A549 (cell line): ENCODE measurements at regions not wholly inside any gene's neighbourhood (a gene's known extent, or its start where the extent isn't known, plus 50 kb on each side); places are given as distances from the start of the nearest gene placed in this dataset.

Experiments
- CTCF ChIP-seq: fragments of >200 bp; sonication (Bioruptor Twin); formaldehyde crosslinking; IDR thresholded peaks from 3 replicates; pipeline ENCODE4 v1.5.1; 2016
- EHMT2 ChIP-seq: fragments of 200-600 bp; sonication (generic); IDR thresholded peaks from 2 replicates; pipeline ENCODE4 v1.6.1; 2016; ENCODE audit warnings: antibody characterized with exemption, low read depth, mild to moderate bottlenecking, moderate library complexity
- EP300 ChIP-seq, 2 experiments: fragments of >200 bp; sonication (Bioruptor Twin); formaldehyde crosslinking; IDR thresholded peaks; 2 replicates in 1 of 2; 3 replicates in 1 of 2; pipeline ENCODE4 v1.6.1; 2016 to 2017
- ESRRA ChIP-seq: fragments of 150-350 bp; IDR thresholded peaks from 2 replicates; pipeline ENCODE4 v1.6.1; 2014; ENCODE audit warnings: mild to moderate bottlenecking, low read length, borderline replicate concordance
- HDAC2 ChIP-seq: fragments of 200-600 bp; sonication (generic); IDR thresholded peaks from 2 replicates; pipeline ENCODE4 v1.6.1; 2016
- HOXA7 ChIP-seq: fragments of 250-450 bp; sonication (Bioruptor Pico); IDR thresholded peaks from 2 replicates; pipeline ENCODE4 v1.5.0; 2020; ENCODE audit warnings: mild to moderate bottlenecking, moderate library complexity
- JUN ChIP-seq, 2 experiments: fragments of >200 bp; sonication (Bioruptor Twin); formaldehyde crosslinking; IDR thresholded peaks; 2 replicates in 1 of 2; 3 replicates in 1 of 2; pipeline ENCODE4 v1.6.1; 2016 to 2017
- KDM1A ChIP-seq: fragments of 200-600 bp; sonication (generic); IDR thresholded peaks from 2 replicates; pipeline ENCODE4 v1.6.1; 2016; ENCODE audit warnings: low read depth, mild to moderate bottlenecking
- KDM5A ChIP-seq: fragments of 200-600 bp; sonication (generic); IDR thresholded peaks from 2 replicates; pipeline ENCODE4 v1.6.1; 2016; ENCODE audit warnings: antibody characterized with exemption, mild to moderate bottlenecking
- POLR2A ChIP-seq: IDR thresholded peaks from 2 replicates; pipeline ENCODE4 v1.6.1; 2012; ENCODE audit warnings: mild to moderate bottlenecking, low read length
- RCOR1 ChIP-seq: fragments of 150-350 bp; IDR thresholded peaks from 2 replicates; pipeline ENCODE4 v1.6.1; 2014; ENCODE audit warnings: antibody characterized with exemption, low read length, low read depth
- TF ChIP-seq, protein P1 (sequence below): fragments of 200-600 bp; sonication (generic); IDR thresholded peaks from 2 replicates; pipeline ENCODE4 v1.6.1; 2016; ENCODE audit warnings: antibody characterized with exemption, mild to moderate bottlenecking, moderate library complexity
- TF ChIP-seq, protein P2 (sequence below): IDR thresholded peaks from 2 replicates; pipeline ENCODE4 v1.6.1; 2012

- no peak for TF ChIP-seq EHMT2
- no peak for TF ChIP-seq CTCF
- no peak for TF ChIP-seq KDM5A
- no peak for TF ChIP-seq ESRRA
- no peak for TF ChIP-seq POLR2A
- TF ChIP-seq HOXA7 (CRISPR knock-in tag): no peak
- no peak for TF ChIP-seq JUN (IDR thresholded peaks at IDR 0.05)
- TF ChIP-seq, protein P1, sequence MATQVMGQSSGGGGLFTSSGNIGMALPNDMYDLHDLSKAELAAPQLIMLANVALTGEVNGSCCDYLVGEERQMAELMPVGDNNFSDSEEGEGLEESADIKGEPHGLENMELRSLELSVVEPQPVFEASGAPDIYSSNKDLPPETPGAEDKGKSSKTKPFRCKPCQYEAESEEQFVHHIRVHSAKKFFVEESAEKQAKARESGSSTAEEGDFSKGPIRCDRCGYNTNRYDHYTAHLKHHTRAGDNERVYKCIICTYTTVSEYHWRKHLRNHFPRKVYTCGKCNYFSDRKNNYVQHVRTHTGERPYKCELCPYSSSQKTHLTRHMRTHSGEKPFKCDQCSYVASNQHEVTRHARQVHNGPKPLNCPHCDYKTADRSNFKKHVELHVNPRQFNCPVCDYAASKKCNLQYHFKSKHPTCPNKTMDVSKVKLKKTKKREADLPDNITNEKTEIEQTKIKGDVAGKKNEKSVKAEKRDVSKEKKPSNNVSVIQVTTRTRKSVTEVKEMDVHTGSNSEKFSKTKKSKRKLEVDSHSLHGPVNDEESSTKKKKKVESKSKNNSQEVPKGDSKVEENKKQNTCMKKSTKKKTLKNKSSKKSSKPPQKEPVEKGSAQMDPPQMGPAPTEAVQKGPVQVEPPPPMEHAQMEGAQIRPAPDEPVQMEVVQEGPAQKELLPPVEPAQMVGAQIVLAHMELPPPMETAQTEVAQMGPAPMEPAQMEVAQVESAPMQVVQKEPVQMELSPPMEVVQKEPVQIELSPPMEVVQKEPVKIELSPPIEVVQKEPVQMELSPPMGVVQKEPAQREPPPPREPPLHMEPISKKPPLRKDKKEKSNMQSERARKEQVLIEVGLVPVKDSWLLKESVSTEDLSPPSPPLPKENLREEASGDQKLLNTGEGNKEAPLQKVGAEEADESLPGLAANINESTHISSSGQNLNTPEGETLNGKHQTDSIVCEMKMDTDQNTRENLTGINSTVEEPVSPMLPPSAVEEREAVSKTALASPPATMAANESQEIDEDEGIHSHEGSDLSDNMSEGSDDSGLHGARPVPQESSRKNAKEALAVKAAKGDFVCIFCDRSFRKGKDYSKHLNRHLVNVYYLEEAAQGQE: no peak
- TF ChIP-seq HDAC2: no peak
- no peak for TF ChIP-seq KDM1A
- TF ChIP-seq, protein P2, sequence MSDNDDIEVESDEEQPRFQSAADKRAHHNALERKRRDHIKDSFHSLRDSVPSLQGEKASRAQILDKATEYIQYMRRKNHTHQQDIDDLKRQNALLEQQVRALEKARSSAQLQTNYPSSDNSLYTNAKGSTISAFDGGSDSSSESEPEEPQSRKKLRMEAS: no peak
- no peak for TF ChIP-seq EP300 (IDR thresholded peaks at IDR 0.05)
- TF ChIP-seq RCOR1: no peak
Observed at GRCh38 chr22:27466229-27466628, 335.3 kb downstream of the MN1 start.
